Panc1 (cell line): ENCODE measurements at regions not wholly inside any gene's neighbourhood (a gene's known extent, or its start where the extent isn't known, plus 50 kb on each side); places are given as distances from the start of the nearest gene placed in this dataset.

Experiments
- POLR2AphosphoS5 ChIP-seq: IDR thresholded peaks from 2 replicates; pipeline ENCODE4 v1.6.1; 2012; ENCODE audit warnings: mild to moderate bottlenecking, low read depth, low read length, moderate library complexity
- REST ChIP-seq, 2 experiments: IDR thresholded peaks; 2 replicates each; pipeline ENCODE4 v1.6.1; 2011 to 2012; ENCODE audit warnings: low read depth in 2 of 2, control low read depth in 1 of 2, low read length in 1 of 2, mild to moderate bottlenecking in 1 of 2, moderate library complexity in 1 of 2; ENCODE audit not compliant: insufficient read depth in 1 of 2
- SIN3A ChIP-seq: IDR thresholded peaks from 2 replicates; pipeline ENCODE4 v1.6.1; 2012; ENCODE audit warnings: low read depth, mild to moderate bottlenecking, low read length, moderate library complexity, borderline replicate concordance; ENCODE audit not compliant: insufficient read depth
- TF ChIP-seq, protein P1 (sequence below): fragments of 450-650 bp; IDR thresholded peaks from 2 replicates; pipeline ENCODE4 v1.5.1; 2017; ENCODE audit warnings: mild to moderate bottlenecking

GRCh38 chr17:77513045-77513444, 372.3 kb downstream of the SEC14L1 start:
- TF ChIP-seq, protein P1, sequence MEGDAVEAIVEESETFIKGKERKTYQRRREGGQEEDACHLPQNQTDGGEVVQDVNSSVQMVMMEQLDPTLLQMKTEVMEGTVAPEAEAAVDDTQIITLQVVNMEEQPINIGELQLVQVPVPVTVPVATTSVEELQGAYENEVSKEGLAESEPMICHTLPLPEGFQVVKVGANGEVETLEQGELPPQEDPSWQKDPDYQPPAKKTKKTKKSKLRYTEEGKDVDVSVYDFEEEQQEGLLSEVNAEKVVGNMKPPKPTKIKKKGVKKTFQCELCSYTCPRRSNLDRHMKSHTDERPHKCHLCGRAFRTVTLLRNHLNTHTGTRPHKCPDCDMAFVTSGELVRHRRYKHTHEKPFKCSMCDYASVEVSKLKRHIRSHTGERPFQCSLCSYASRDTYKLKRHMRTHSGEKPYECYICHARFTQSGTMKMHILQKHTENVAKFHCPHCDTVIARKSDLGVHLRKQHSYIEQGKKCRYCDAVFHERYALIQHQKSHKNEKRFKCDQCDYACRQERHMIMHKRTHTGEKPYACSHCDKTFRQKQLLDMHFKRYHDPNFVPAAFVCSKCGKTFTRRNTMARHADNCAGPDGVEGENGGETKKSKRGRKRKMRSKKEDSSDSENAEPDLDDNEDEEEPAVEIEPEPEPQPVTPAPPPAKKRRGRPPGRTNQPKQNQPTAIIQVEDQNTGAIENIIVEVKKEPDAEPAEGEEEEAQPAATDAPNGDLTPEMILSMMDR, result no peak
- TF ChIP-seq POLR2AphosphoS5 (no peak), REST (IDR thresholded peaks at IDR 0.05; ENCODE audit: insufficient read depth in 1 of 2, low read depth in 2 of 2, low read length in 1 of 2) (no peak), SIN3A (no peak)
